T-cell (primary cell): ENCODE measurements at regions not wholly inside any gene's neighbourhood (a gene's known extent, or its start where the extent isn't known, plus 50 kb on each side); places are given as distances from the start of the nearest gene placed in this dataset.

Experiments
- ATAC-seq, 4 experiments: fragments of 200-7000 bp in 3 of 4; fragments of 150-1000 bp in 1 of 4; cut with Tn5 transposase; replicated peaks in 1 of 4; 1 replicate in 3 of 4; 2 replicates in 1 of 4; pipeline ENCODE4 v1.10.0; 2021; ENCODE audit warnings: moderate library complexity in 3 of 4, mild to moderate bottlenecking in 2 of 4, moderate number of reproducible peaks in 1 of 4
- CTCF ChIA-PET, 2 donors: fragments of 300-600 bp; sonication (Branson Sonifier 250); formaldehyde crosslinking; loops; one replicate each; lab custom pipeline; 2022; ENCODE audit warnings: antibody characterized with exemption in 2 of 2; lab: Charles Lee
- POLR2A ChIA-PET, 2 donors: fragments of 300-600 bp; sonication (Branson Sonifier 250); formaldehyde crosslinking; loops; one replicate each; lab custom pipeline; 2022; ENCODE audit warnings: antibody characterized with exemption in 2 of 2; lab: Charles Lee
- DNase-seq, 35 experiments: peaks; one replicate each; pipeline versions ENCODE4 v3.0.0 to v3.0.0-alpha.2; 2013 to 2023
- H3K27ac ChIP-seq: one replicate; pipeline ENCODE4 v1.5.1; 2013; ENCODE audit warnings: low read length
- H3K27me3 ChIP-seq, 2 experiments: replicated peaks in 1 of 2; 1 replicate in 1 of 2; 2 replicates in 1 of 2; pipeline versions ENCODE4 v1.6.1 to v1.7.0; 2013; ENCODE audit warnings: low read length in 1 of 2, mixed read lengths in 1 of 2; ENCODE audit not compliant: control insufficient read depth in 2 of 2, insufficient read depth in 2 of 2; ENCODE audit errors: extremely low read depth in 1 of 2
- H3K36me3 ChIP-seq, 2 donors: 1 replicate in 1 of 2; 2 replicates in 1 of 2; pipeline versions ENCODE4 v1.6.1 to v1.7.0; 2013; ENCODE audit warnings: low read length in 1 of 2; ENCODE audit not compliant: control insufficient read depth in 2 of 2, insufficient read depth in 1 of 2; ENCODE audit errors: extremely low read depth in 1 of 2
- H3K4me1 ChIP-seq, 2 experiments: 1 replicate in 1 of 2; 2 replicates in 1 of 2; pipeline versions ENCODE4 v1.6.1 to v1.7.0; 2013; ENCODE audit warnings: low read length in 2 of 2, mixed read lengths in 1 of 2; ENCODE audit not compliant: insufficient read depth in 2 of 2, control insufficient read depth in 1 of 2; ENCODE audit errors: extremely low read depth in 1 of 2
- H3K4me3 ChIP-seq, 2 donors: 1 replicate in 1 of 2; 2 replicates in 1 of 2; pipeline versions ENCODE4 v1.5.1 to v1.7.0; 2013; ENCODE audit warnings: mild to moderate bottlenecking in 2 of 2, low read length in 1 of 2, moderate library complexity in 1 of 2; ENCODE audit not compliant: control insufficient read depth in 1 of 2; ENCODE audit errors: extremely low read depth in 1 of 2
- H3K9me3 ChIP-seq: 2 replicates; pipeline ENCODE4 v1.7.0; 2013
- H3K27ac Mint-ChIP-seq, 2 donors: one replicate each; pipeline ENCODE4 v1.8.0; 2020 to 2021; ENCODE audit warnings: mild to moderate bottlenecking in 2 of 2, mixed read lengths in 2 of 2
- H3K27me3 Mint-ChIP-seq, 2 donors: one replicate each; pipeline ENCODE4 v1.8.0; 2021 to 2022; ENCODE audit warnings: mixed read lengths in 2 of 2
- H3K36me3 Mint-ChIP-seq: one replicate; pipeline ENCODE4 v1.8.0; 2021; ENCODE audit warnings: mixed read lengths
- H3K4me1 Mint-ChIP-seq, 3 donors: one replicate each; pipeline ENCODE4 v1.8.0; 2020 to 2022; ENCODE audit warnings: mixed read lengths in 3 of 3, mild to moderate bottlenecking in 1 of 3
- H3K4me3 Mint-ChIP-seq, 3 donors: one replicate each; pipeline ENCODE4 v1.8.0; 2020 to 2022; ENCODE audit warnings: mild to moderate bottlenecking in 3 of 3, mixed read lengths in 3 of 3, moderate library complexity in 3 of 3
- H3K9me3 Mint-ChIP-seq, 3 donors: one replicate each; pipeline ENCODE4 v1.8.0; 2020 to 2022; ENCODE audit warnings: mixed read lengths in 3 of 3
- WGBS: methylation state at CpG from one replicate; pipeline ENCODE4 v1.1.5; 2013; ENCODE audit warnings: missing lambda C conversion rate; ENCODE audit not compliant: insufficient coverage; 5-methylcytosine and 5-hydroxymethylcytosine counted together

DNA sequence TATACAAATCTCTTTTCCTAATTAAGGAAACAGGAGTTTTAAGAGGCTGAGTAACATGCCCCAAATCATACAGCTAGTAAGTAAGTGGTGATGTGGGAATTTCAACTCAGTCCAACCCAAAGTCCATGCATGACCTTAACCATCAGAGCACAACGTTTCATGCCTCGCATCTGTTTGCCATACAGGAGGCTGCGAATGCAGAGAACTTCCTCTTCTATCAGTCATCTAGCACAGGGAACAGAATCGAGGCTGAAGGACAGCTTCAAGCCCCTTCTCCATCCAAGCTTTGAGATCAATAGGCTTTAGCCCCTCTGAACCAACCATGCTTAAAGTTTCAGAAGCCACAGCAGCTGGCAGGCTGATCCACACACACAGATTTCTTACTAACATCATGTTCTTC, 113.2 kb downstream of the MAFB start:
- H3K4me1 ChIP-seq: no peaks in the 10 kb centered on the region
- H3K36me3 ChIP-seq: no peaks in the 10 kb centered on the region
- H3K4me3 ChIP-seq: no peak overlapping the region
- Mint-ChIP-seq H3K36me3 (no peaks in the 10 kb centered on the region), H3K27ac (no peak overlapping the region), H3K4me3 (no peak overlapping the region), H3K27me3 (peaks cover 2 to 4% of the 10 kb centered on the region in 2 donors), H3K4me1 (no peaks in the 10 kb centered on the region), H3K9me3 (no peaks in the 10 kb centered on the region)
- no peaks in the 10 kb centered on the region for H3K9me3 ChIP-seq
- 8% methylated on average over 4 of the region's 4 CpGs for WGBS
- H3K27me3 ChIP-seq: peaks cover 0 to 6% of the 10 kb centered on the region in 2 experiments
- ATAC-seq (no peak), DNase-seq (no peak)
- ChIA-PET CTCF (no interaction called here), POLR2A (no interaction called here)
- no peak overlapping the region for H3K27ac ChIP-seq

GRCh38 chr20:40572251-40572650, 116.8 kb downstream of the MAFB start:
- H3K4me1 Mint-ChIP-seq: no peaks in the 10 kb centered on the region
- H3K36me3 Mint-ChIP-seq: no peaks in the 10 kb centered on the region
- Histone ChIP-seq H3K4me1 (no peaks in the 10 kb centered on the region), H3K4me3 (no peak overlapping the region), H3K27ac (no peak overlapping the region), H3K27me3 (peaks cover 0 to 8% of the 10 kb centered on the region in 2 experiments), H3K9me3 (no peaks in the 10 kb centered on the region), H3K36me3 (no peaks in the 10 kb centered on the region)
- no peak for DNase-seq
- H3K27ac Mint-ChIP-seq: no peak overlapping the region
- H3K9me3 Mint-ChIP-seq: peaks cover 0 to 6% (median 3%) of the 10 kb centered on the region in 3 donors
- no peak overlapping the region for H3K4me3 Mint-ChIP-seq
- WGBS: 33% methylated on average over 1 of the region's 1 CpG
- H3K27me3 Mint-ChIP-seq: peaks cover 0 to 1% of the 10 kb centered on the region in 2 donors
- CTCF ChIA-PET: no interaction called here
- no peak for ATAC-seq
- POLR2A ChIA-PET: no interaction called here

DNA sequence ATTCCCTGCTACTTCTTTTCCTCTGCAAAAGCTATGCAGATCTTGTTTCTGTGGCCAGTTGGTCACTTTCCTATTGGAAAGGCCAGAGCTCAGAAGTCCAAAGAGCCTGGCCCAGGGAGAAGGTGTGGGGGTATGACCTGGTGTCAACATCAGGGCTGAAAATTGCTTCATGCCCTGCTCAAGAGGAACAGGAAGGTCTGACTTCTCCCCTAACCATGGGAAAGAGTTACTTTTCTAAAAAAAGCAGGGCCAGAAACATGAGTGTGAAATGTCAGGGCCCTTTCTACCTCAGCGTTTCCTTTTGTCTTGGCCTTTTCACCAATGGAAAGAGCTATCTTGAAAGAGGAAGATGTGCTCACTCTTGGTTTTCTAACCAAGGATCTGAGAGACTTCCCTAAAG, 117.4 kb downstream of the MAFB start:
- peaks cover 0 to 6% (median 3%) of the 10 kb centered on the region in 3 donors for H3K9me3 Mint-ChIP-seq
- no peaks in the 10 kb centered on the region for H3K36me3 ChIP-seq
- CTCF ChIA-PET: no interaction called here
- no peak overlapping the region for H3K27ac ChIP-seq
- H3K4me3 Mint-ChIP-seq: no peak overlapping the region
- H3K4me3 ChIP-seq: no peak overlapping the region
- WGBS: no CpG with 5 or more reads among the region's 1 CpG
- no peaks in the 10 kb centered on the region for H3K36me3 Mint-ChIP-seq
- ATAC-seq (no peak), DNase-seq (no peak)
- no peaks in the 10 kb centered on the region for H3K4me1 Mint-ChIP-seq
- peaks cover 0 to 8% of the 10 kb centered on the region in 2 experiments for H3K27me3 ChIP-seq
- POLR2A ChIA-PET: no interaction called here
- H3K27ac Mint-ChIP-seq: no peak overlapping the region
- no peaks in the 10 kb centered on the region for H3K9me3 ChIP-seq
- H3K27me3 Mint-ChIP-seq: peaks cover 1 to 4% of the 10 kb centered on the region in 2 donors
- H3K4me1 ChIP-seq: no peaks in the 10 kb centered on the region

DNA sequence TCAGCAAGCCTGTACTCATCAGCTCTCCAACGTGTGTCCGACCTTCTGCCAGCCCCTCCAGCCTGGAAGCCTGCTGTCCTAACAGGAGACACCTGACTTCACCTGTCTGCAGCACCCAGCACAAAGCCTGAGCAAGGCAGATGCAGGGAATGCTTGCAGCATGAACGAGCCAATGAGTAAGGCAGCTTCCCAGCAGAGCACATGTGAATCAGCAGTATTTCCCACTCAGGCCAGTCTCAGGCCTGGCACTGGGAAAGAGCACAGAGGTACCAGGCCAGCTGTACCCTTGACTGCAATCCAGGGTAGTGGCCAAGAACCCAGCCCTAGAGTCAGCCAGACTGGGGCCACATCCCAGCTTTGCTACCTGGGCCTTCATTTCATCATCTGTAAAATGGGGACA, 120.8 kb downstream of the MAFB start:
- Mint-ChIP-seq H3K4me3 (no peak overlapping the region), H3K4me1 (no peaks in the 10 kb centered on the region), H3K27ac (no peak overlapping the region), H3K27me3 (peaks cover 1 to 13% of the 10 kb centered on the region in 2 donors), H3K9me3 (peaks cover 0 to 6% (median 3%) of the 10 kb centered on the region in 3 donors), H3K36me3 (no peaks in the 10 kb centered on the region)
- no peak for ATAC-seq
- ChIA-PET CTCF (no interaction called here), POLR2A (no interaction called here)
- peaks cover 0 to 16% of the 10 kb centered on the region in 2 experiments for H3K27me3 ChIP-seq
- H3K36me3 ChIP-seq: no peaks in the 10 kb centered on the region
- H3K27ac ChIP-seq: no peak overlapping the region
- no peaks in the 10 kb centered on the region for H3K9me3 ChIP-seq
- no peak for DNase-seq
- WGBS: 68% methylated on average over 3 of the region's 3 CpGs
- no peak overlapping the region for H3K4me3 ChIP-seq
- H3K4me1 ChIP-seq: no peaks in the 10 kb centered on the region

DNA sequence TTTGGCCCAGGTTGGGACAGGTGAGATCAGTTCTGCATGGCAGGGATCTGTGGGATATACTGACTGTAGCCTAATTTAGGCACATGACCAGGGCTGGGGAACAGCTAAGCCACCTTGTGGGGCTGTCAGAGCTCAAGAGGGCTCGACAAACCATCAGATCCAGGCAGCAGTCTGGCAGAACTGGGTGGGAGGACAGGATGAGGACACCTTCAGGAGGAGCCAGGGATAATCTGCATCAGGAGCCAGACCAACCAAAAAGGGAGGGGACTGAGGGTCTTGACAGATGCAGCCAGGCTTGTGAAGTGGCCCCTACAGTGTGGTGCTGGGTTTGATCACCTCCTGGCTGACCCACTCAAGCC, 123.4 kb downstream of the MAFB start:
- no peaks in the 10 kb centered on the region for H3K36me3 ChIP-seq
- Mint-ChIP-seq H3K36me3 (no peaks in the 10 kb centered on the region), H3K9me3 (peaks cover 0 to 6% (median 3%) of the 10 kb centered on the region in 3 donors), H3K4me1 (no peaks in the 10 kb centered on the region), H3K4me3 (no peak overlapping the region), H3K27ac (no peak overlapping the region), H3K27me3 (peaks cover 1 to 16% of the 10 kb centered on the region in 2 donors)
- peaks cover 0 to 26% of the 10 kb centered on the region in 2 experiments for H3K27me3 ChIP-seq
- DNase-seq (no peak), ATAC-seq (no peak)
- H3K4me3 ChIP-seq: no peak overlapping the region
- no peaks in the 10 kb centered on the region for H3K9me3 ChIP-seq
- WGBS: 33% methylated on average over 1 of the region's 1 CpG
- H3K27ac ChIP-seq: no peak overlapping the region
- ChIA-PET CTCF (no interaction called here), POLR2A (no interaction called here)
- no peaks in the 10 kb centered on the region for H3K4me1 ChIP-seq

- 75% methylated on average over 4 of the region's 6 CpGs for WGBS
- Mint-ChIP-seq H3K27me3 (peaks cover 1 to 16% of the 10 kb centered on the region in 2 donors), H3K9me3 (peaks cover 0 to 6% (median 3%) of the 10 kb centered on the region in 3 donors), H3K27ac (no peak overlapping the region), H3K4me1 (no peaks in the 10 kb centered on the region), H3K4me3 (no peak overlapping the region), H3K36me3 (no peaks in the 10 kb centered on the region)
- Histone ChIP-seq H3K27me3 (peaks cover 0 to 26% of the 10 kb centered on the region in 2 experiments), H3K4me1 (no peaks in the 10 kb centered on the region), H3K27ac (no peak overlapping the region), H3K4me3 (no peak overlapping the region), H3K36me3 (no peaks in the 10 kb centered on the region), H3K9me3 (no peaks in the 10 kb centered on the region)
- DNase-seq: no peak
- CTCF ChIA-PET: no interaction called here
- no peak for ATAC-seq
- POLR2A ChIA-PET: no interaction called here
These were observed 123.9 kb downstream of the MAFB start for GRCh38 chr20:40565001-40565681.
